Stimulated activated CD4-positive, alpha-beta T cell treated with anti-CD3 and anti-CD28 coated beads, Interleukin-1b, Interleukin-23, amount 100 ng/mL, for 48 hours (primary cell): ENCODE measurements at regions not wholly inside any gene's neighbourhood (a gene's known extent, or its start where the extent isn't known, plus 50 kb on each side); places are given as distances from the start of the nearest gene placed in this dataset.

ENCODE experiments used
- DNase-seq: peaks from one replicate; pipeline ENCODE4 v3.0.0-alpha.2; 2020

GRCh38 chr5:166324372-166324771 lies 1967.1 kb upstream of the WWC1 start:
- no peak for DNase-seq

- DNase-seq, result no peak
These were observed 1962.2 kb upstream of the WWC1 start for GRCh38 chr5:166329149-166329800.

- DNase-seq, result no peak
These were observed 1961.4 kb upstream of the WWC1 start for GRCh38 chr5:166330036-166330435.

GRCh38 chr5:166331521-166331920 lies 1959.9 kb upstream of the WWC1 start:
- no peak for DNase-seq

GRCh38 chr5:166338801-166339200 lies 1952.6 kb upstream of the WWC1 start:
- no peak for DNase-seq

- no peak for DNase-seq
These were observed 1951.4 kb upstream of the WWC1 start for GRCh38 chr5:166340039-166340438.

- no peak for DNase-seq
These were observed 1949.6 kb upstream of the WWC1 start for GRCh38 chr5:166341740-166342337.

- no peak for DNase-seq
These were observed 1949.0 kb upstream of the WWC1 start for GRCh38 chr5:166342402-166342801.

GRCh38 chr5:166346726-166347374 lies 1944.6 kb upstream of the WWC1 start:
- no peak for DNase-seq

GRCh38 chr5:166349046-166349445 lies 1942.4 kb upstream of the WWC1 start:
- no peak for DNase-seq

- no peak for DNase-seq
These were observed 1937.9 kb upstream of the WWC1 start for GRCh38 chr5:166353580-166353979.

- no peak for DNase-seq
These were observed 1937.1 kb upstream of the WWC1 start for GRCh38 chr5:166354332-166354731.

GRCh38 chr5:166356096-166356495 lies 1935.3 kb upstream of the WWC1 start:
- no peak for DNase-seq

- no peak for DNase-seq
These were observed 1933.2 kb upstream of the WWC1 start for GRCh38 chr5:166358127-166358830.

- no peak for DNase-seq
These were observed 1928.2 kb upstream of the WWC1 start for GRCh38 chr5:166363087-166363760.

- DNase-seq, result no peak
These were observed 1926.3 kb upstream of the WWC1 start for GRCh38 chr5:166365164-166365563.

- no peak for DNase-seq
These were observed 1924.1 kb upstream of the WWC1 start for GRCh38 chr5:166367391-166367790.

GRCh38 chr5:166369346-166369745 lies 1922.1 kb upstream of the WWC1 start:
- DNase-seq, result no peak

GRCh38 chr5:166369807-166370206 lies 1921.6 kb upstream of the WWC1 start:
- DNase-seq, result no peak

GRCh38 chr5:166370928-166371690 lies 1920.3 kb upstream of the WWC1 start:
- no peak for DNase-seq

- DNase-seq, result no peak
These were observed 1917.6 kb upstream of the WWC1 start for GRCh38 chr5:166373817-166374216.

GRCh38 chr5:166377756-166378155 lies 1913.7 kb upstream of the WWC1 start:
- DNase-seq, result no peak
